ENCODE measurements at regions not wholly inside any gene's neighbourhood (a gene's known extent, or its start where the extent isn't known, plus 50 kb on each side); places are given as distances from the start of the nearest gene placed in this dataset.
"Not testable (repeated sequence)": the region's sequence is repeated elsewhere in the genome, so short reads cannot be mapped to it uniquely, and the experiment has no call there.

GRCh38 chr11:71710171-71710671 lies 122.8 kb upstream of the DEFB108B start:
- not testable (repeated sequence) for TF ChIP-seq EZH2phosphoT487 (IDR thresholded peaks at IDR 0.05; ENCODE audit: low read depth, severe bottlenecking, unreplicated experiment); CTCF (IDR thresholded peaks at IDR 0.05; ENCODE audit: poor library complexity)

All from hepatocyte (in vitro differentiated cells).